HCT116 (cell line): ENCODE measurements at regions not wholly inside any gene's neighbourhood (a gene's known extent, or its start where the extent isn't known, plus 50 kb on each side); places are given as distances from the start of the nearest gene placed in this dataset.

Experiments used
- ATAC-seq: fragments of 200-7000 bp; cut with Tn5 transposase; 2 replicates; pipeline ENCODE4 v1.9.1; 2020; ENCODE audit warnings: mild to moderate bottlenecking, moderate library complexity
- BruUV-seq: library from RNA; stranded (reverse); fragments of 400-500 nt; replicated peaks from 2 replicates; lab custom pipeline; 2021; lab: Mats Ljungman, UMichigan
- CTCF ChIA-PET: fragments of 300-600 bp; sonication (Branson Sonifier 250); formaldehyde crosslinking; loops from one replicate; lab custom pipeline; 2021; ENCODE audit warnings: antibody characterized with exemption; lab: Charles Lee
- POLR2A ChIA-PET: fragments of 300-600, 350-600 bp; sonication (Branson Sonifier 250); formaldehyde crosslinking; loops from one replicate; lab custom pipeline; 2021; ENCODE audit warnings: antibody characterized with exemption; lab: Charles Lee
- RAD21 ChIA-PET, 2 experiments: fragments of 300-600 bp; sonication (Branson Sonifier 250); formaldehyde crosslinking; loops; one replicate each; lab custom pipeline; 2023; ENCODE audit warnings: low total read pairs in 2 of 2; ENCODE audit not compliant: uncharacterized antibody in 2 of 2, unreplicated experiment in 2 of 2, low non-redundant PET in 1 of 2; lab: Charles Lee
- DNase-seq: peaks from one replicate; pipeline ENCODE4 v3.0.0-alpha.2; 2010; ENCODE audit warnings: low read depth, low spot score
- H2AFZ ChIP-seq: fragments of 200-600 bp; shearing (Covaris generic), sonication (generic); 2 replicates; pipeline ENCODE4 v1.6.1; 2017; ENCODE audit warnings: low read depth, mixed run types, mixed read lengths, antibody characterized with exemption, low read length; ENCODE audit not compliant: poor library complexity, severe bottlenecking
- H3K27ac ChIP-seq: 2 replicates; pipeline ENCODE4 v1.5.1; 2012; ENCODE audit warnings: low read depth, low read length
- H3K27me3 ChIP-seq: fragments of 200-600 bp; sonication (generic); 2 replicates; pipeline ENCODE4 v1.6.1; 2016; ENCODE audit warnings: mixed run types, low read length, mixed read lengths; ENCODE audit not compliant: insufficient read depth
- H3K36me3 ChIP-seq, 2 experiments: fragments of 200-500 bp in 1 of 2; fragments of 200-600 bp in 1 of 2; sonication (Bioruptor generic) in 1 of 2; sonication (generic) in 1 of 2; 2 replicates each; pipeline versions ENCODE4 v1.5.1 to v1.6.1; 2014 to 2016; ENCODE audit warnings: low read length in 2 of 2, inconsistent platforms in 1 of 2, mixed read lengths in 1 of 2, mixed run types in 1 of 2; ENCODE audit not compliant: insufficient read depth in 2 of 2, control insufficient read depth in 1 of 2
- H3K4me1 ChIP-seq, 2 experiments: fragments of 200-600 bp in 1 of 2; sonication (generic) in 1 of 2; 2 replicates each; pipeline versions ENCODE4 v1.5.1 to v1.6.1; 2012 to 2017; ENCODE audit warnings: low read length in 2 of 2, inconsistent platforms in 1 of 2, mild to moderate bottlenecking in 1 of 2, mixed read lengths in 1 of 2, mixed run types in 1 of 2, moderate library complexity in 1 of 2; ENCODE audit not compliant: insufficient read depth in 2 of 2, control insufficient read depth in 1 of 2
- H3K4me2 ChIP-seq: fragments of 200-600 bp; sonication (generic); 2 replicates; pipeline ENCODE4 v1.6.1; 2017; ENCODE audit warnings: mixed run types, low read length, mixed read lengths
- H3K4me3 ChIP-seq, 2 experiments: fragments of 200-600 bp in 1 of 2; sonication (generic) in 1 of 2; replicated peaks in 1 of 2; 2 replicates each; pipeline ENCODE4 v1.5.1; 2011 to 2016; ENCODE audit warnings: low read length in 2 of 2, control low read depth in 1 of 2, low read depth in 1 of 2, mild to moderate bottlenecking in 1 of 2, mixed read lengths in 1 of 2, mixed run types in 1 of 2
- H3K79me2 ChIP-seq: fragments of 200-600 bp; sonication (generic); 2 replicates; pipeline ENCODE4 v1.6.1; 2017; ENCODE audit warnings: mild to moderate bottlenecking, mixed run types, low read length, moderate library complexity, mixed read lengths; ENCODE audit not compliant: insufficient read depth
- H3K9ac ChIP-seq: fragments of 200-600 bp; sonication (generic); 2 replicates; pipeline ENCODE4 v1.6.1; 2016; ENCODE audit warnings: low read length, mixed read lengths
- H3K9me2 ChIP-seq: fragments of 200-600 bp; sonication (generic), shearing (Covaris generic); 2 replicates; pipeline ENCODE4 v1.6.1; 2017; ENCODE audit warnings: mixed run types, mild to moderate bottlenecking, moderate library complexity; ENCODE audit not compliant: insufficient read depth
- H3K9me3 ChIP-seq, 2 experiments: fragments of 200-500 bp in 1 of 2; fragments of 200-600 bp in 1 of 2; sonication (Bioruptor generic) in 1 of 2; sonication (generic) in 1 of 2; 2 replicates each; pipeline ENCODE4 v1.6.1; 2014 to 2017; ENCODE audit warnings: low read length in 2 of 2, mixed read lengths in 2 of 2, inconsistent platforms in 1 of 2, low read depth in 1 of 2, mild to moderate bottlenecking in 1 of 2, mixed run types in 1 of 2, moderate library complexity in 1 of 2; ENCODE audit not compliant: control insufficient read depth in 1 of 2, insufficient read depth in 1 of 2
- H4K20me1 ChIP-seq: fragments of 200-600 bp; sonication (generic), shearing (Covaris generic); 2 replicates; pipeline ENCODE4 v1.6.1; 2017; ENCODE audit warnings: mixed run types, mild to moderate bottlenecking, moderate library complexity; ENCODE audit not compliant: insufficient read depth
- EGR1 ChIP-seq: IDR thresholded peaks from 2 replicates; pipeline ENCODE4 v1.6.1; 2012; ENCODE audit warnings: low read depth
- FOSL1 ChIP-seq: IDR thresholded peaks from 2 replicates; pipeline ENCODE4 v1.6.1; 2012; ENCODE audit warnings: low read depth
- SP1 ChIP-seq: IDR thresholded peaks from 2 replicates; pipeline ENCODE4 v1.6.1; 2012; ENCODE audit warnings: low read depth
- intact Hi-C: fragments of 100-400 bp; cut with micrococcal nuclease; formaldehyde crosslinking; loops from 2 replicates; pipeline ENCODE4 v1.10.0; 2022
- TF ChIP-seq, protein P1 (sequence below): IDR thresholded peaks from 2 replicates; pipeline ENCODE4 v1.6.1; 2011; ENCODE audit warnings: mild to moderate bottlenecking, low read length, moderate library complexity; ENCODE audit not compliant: insufficient replicate concordance; ENCODE audit errors: extremely low read depth

DNA sequence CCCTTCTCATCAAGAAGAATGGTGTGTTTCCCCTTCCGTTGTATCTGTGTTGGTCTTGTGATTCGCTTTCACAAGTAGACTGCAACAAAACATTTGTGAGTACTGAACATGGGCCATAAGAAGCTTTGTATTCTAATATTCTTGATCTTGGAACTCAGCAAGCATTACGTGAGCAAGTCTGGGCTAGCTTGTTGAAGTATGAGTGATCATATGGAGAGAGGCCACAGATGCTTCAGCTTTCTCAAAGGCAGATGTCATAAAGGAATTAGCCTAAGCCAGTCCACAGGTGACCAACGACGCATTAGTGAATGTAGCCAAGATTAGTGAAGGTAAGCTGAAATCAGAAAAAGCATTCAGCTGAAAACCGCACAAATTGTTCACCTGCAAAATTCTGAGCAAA is 609.6 kb upstream of the NEGR1 start:
- Histone ChIP-seq H3K36me3 (no peaks in the 10 kb centered on the region), H3K79me2 (no peaks in the 10 kb centered on the region), H2AFZ (no peak overlapping the region), H3K27ac (no peak overlapping the region), H3K4me3 (no peak overlapping the region), H3K27me3 (no peaks in the 10 kb centered on the region), H3K4me2 (no peak overlapping the region), H3K4me1 (no peaks in the 10 kb centered on the region), H3K9ac (no peak overlapping the region), H3K9me3 (peaks cover 3 to 16% of the 10 kb centered on the region in 2 experiments; a peak in 2 of 4 replicates), H4K20me1 (no peaks in the 10 kb centered on the region), H3K9me2 (no peaks in the 10 kb centered on the region)
- BruUV-seq, result no TSS peak
- POLR2A ChIA-PET, result no interaction called here
- CTCF ChIA-PET, result no interaction called here
- RAD21 ChIA-PET, result no interaction called here
- DNase-seq (no peak), ATAC-seq (no peak)
- TF ChIP-seq SP1, result no peak
- no peak for TF ChIP-seq FOSL1
- intact Hi-C loops, result no loop called here

DNA sequence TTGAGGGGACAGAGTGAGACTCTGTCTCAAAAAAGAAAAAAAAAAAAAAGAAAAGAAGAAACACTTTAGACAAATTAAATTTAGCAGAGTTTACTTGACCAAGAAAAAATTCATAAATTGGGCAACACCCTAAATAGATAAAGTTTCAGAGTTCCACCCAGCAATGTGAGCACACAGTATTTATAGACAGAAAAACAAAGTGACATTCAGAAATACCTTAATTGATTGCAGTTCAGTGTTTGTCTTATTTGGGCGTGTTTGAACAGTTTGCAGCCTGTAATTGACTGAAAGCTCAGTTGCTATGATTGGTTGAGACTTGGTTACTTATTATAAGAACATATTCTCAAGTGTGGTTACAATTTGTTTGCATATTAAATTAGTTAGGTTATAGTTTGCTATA is 603.5 kb upstream of the NEGR1 start:
- H3K36me3 ChIP-seq, result no peaks in the 10 kb centered on the region
- H3K4me2 ChIP-seq, result no peak overlapping the region
- H3K9me2 ChIP-seq, result no peaks in the 10 kb centered on the region
- CTCF ChIA-PET, result no interaction called here
- intact Hi-C loops, result no loop called here
- no peaks in the 10 kb centered on the region for H4K20me1 ChIP-seq
- H3K27ac ChIP-seq, result no peak overlapping the region
- POLR2A ChIA-PET, result no interaction called here
- peaks cover 0 to 7% of the 10 kb centered on the region in 2 experiments; a peak in 2 of 4 replicates for H3K9me3 ChIP-seq
- DNase-seq (no peak), ATAC-seq (no peak)
- H3K9ac ChIP-seq, result no peak overlapping the region
- TF ChIP-seq EGR1, result no peak
- TF ChIP-seq, protein P1, sequence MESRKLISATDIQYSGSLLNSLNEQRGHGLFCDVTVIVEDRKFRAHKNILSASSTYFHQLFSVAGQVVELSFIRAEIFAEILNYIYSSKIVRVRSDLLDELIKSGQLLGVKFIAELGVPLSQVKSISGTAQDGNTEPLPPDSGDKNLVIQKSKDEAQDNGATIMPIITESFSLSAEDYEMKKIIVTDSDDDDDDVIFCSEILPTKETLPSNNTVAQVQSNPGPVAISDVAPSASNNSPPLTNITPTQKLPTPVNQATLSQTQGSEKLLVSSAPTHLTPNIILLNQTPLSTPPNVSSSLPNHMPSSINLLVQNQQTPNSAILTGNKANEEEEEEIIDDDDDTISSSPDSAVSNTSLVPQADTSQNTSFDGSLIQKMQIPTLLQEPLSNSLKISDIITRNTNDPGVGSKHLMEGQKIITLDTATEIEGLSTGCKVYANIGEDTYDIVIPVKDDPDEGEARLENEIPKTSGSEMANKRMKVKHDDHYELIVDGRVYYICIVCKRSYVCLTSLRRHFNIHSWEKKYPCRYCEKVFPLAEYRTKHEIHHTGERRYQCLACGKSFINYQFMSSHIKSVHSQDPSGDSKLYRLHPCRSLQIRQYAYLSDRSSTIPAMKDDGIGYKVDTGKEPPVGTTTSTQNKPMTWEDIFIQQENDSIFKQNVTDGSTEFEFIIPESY, result no peak
- BruUV-seq, result no TSS peak
- H3K79me2 ChIP-seq, result no peaks in the 10 kb centered on the region
- no peaks in the 10 kb centered on the region for H3K27me3 ChIP-seq
- RAD21 ChIA-PET, result no interaction called here
- H3K4me1 ChIP-seq, result no peaks in the 10 kb centered on the region
- H3K4me3 ChIP-seq, result no peak overlapping the region
- H2AFZ ChIP-seq, result no peak overlapping the region
